ENCODE measurements at regions not wholly inside any gene's neighbourhood (a gene's known extent, or its start where the extent isn't known, plus 50 kb on each side); places are given as distances from the start of the nearest gene placed in this dataset.

DNA sequence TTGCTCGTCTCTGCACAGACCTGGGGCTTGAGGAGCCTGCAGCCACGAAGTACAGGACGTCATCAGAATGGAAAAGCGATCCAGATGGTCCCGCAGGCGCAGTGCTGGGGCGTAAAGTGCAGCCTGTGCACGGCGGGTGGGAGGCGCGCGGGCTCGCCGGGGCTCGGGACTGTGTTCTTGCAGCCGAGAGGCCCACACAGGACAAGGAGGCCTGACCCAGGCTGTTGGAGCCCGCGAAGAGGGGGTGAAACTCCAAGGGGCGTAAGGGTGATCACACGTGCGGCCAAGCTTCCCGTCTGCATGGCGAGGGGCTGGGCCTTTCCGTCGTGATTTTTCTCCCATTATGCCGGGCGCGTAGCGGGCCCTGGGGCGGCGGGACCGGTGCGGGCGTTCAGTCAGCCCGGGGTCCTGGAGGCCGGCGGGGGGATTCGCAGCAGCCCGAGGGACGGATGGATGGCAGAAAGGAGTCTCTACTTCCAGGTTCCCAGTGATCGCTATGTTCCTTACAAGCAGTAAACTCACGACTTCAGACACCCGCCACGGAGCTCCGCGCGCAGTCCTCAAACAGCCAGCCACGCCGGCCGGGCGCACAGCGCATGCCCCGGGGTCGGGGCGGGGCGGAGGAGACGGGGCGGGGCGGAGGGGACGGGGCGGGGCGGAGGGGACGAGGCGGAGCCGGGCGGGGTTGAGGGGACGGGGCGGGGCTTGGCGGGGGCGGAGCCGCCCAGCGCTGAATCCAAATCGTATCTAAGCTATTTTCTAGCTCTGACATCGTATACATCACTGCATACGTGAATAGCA, 141.0 kb upstream of the KCNJ18 start (continued):
- TF ChIP-seq, protein P1, sequence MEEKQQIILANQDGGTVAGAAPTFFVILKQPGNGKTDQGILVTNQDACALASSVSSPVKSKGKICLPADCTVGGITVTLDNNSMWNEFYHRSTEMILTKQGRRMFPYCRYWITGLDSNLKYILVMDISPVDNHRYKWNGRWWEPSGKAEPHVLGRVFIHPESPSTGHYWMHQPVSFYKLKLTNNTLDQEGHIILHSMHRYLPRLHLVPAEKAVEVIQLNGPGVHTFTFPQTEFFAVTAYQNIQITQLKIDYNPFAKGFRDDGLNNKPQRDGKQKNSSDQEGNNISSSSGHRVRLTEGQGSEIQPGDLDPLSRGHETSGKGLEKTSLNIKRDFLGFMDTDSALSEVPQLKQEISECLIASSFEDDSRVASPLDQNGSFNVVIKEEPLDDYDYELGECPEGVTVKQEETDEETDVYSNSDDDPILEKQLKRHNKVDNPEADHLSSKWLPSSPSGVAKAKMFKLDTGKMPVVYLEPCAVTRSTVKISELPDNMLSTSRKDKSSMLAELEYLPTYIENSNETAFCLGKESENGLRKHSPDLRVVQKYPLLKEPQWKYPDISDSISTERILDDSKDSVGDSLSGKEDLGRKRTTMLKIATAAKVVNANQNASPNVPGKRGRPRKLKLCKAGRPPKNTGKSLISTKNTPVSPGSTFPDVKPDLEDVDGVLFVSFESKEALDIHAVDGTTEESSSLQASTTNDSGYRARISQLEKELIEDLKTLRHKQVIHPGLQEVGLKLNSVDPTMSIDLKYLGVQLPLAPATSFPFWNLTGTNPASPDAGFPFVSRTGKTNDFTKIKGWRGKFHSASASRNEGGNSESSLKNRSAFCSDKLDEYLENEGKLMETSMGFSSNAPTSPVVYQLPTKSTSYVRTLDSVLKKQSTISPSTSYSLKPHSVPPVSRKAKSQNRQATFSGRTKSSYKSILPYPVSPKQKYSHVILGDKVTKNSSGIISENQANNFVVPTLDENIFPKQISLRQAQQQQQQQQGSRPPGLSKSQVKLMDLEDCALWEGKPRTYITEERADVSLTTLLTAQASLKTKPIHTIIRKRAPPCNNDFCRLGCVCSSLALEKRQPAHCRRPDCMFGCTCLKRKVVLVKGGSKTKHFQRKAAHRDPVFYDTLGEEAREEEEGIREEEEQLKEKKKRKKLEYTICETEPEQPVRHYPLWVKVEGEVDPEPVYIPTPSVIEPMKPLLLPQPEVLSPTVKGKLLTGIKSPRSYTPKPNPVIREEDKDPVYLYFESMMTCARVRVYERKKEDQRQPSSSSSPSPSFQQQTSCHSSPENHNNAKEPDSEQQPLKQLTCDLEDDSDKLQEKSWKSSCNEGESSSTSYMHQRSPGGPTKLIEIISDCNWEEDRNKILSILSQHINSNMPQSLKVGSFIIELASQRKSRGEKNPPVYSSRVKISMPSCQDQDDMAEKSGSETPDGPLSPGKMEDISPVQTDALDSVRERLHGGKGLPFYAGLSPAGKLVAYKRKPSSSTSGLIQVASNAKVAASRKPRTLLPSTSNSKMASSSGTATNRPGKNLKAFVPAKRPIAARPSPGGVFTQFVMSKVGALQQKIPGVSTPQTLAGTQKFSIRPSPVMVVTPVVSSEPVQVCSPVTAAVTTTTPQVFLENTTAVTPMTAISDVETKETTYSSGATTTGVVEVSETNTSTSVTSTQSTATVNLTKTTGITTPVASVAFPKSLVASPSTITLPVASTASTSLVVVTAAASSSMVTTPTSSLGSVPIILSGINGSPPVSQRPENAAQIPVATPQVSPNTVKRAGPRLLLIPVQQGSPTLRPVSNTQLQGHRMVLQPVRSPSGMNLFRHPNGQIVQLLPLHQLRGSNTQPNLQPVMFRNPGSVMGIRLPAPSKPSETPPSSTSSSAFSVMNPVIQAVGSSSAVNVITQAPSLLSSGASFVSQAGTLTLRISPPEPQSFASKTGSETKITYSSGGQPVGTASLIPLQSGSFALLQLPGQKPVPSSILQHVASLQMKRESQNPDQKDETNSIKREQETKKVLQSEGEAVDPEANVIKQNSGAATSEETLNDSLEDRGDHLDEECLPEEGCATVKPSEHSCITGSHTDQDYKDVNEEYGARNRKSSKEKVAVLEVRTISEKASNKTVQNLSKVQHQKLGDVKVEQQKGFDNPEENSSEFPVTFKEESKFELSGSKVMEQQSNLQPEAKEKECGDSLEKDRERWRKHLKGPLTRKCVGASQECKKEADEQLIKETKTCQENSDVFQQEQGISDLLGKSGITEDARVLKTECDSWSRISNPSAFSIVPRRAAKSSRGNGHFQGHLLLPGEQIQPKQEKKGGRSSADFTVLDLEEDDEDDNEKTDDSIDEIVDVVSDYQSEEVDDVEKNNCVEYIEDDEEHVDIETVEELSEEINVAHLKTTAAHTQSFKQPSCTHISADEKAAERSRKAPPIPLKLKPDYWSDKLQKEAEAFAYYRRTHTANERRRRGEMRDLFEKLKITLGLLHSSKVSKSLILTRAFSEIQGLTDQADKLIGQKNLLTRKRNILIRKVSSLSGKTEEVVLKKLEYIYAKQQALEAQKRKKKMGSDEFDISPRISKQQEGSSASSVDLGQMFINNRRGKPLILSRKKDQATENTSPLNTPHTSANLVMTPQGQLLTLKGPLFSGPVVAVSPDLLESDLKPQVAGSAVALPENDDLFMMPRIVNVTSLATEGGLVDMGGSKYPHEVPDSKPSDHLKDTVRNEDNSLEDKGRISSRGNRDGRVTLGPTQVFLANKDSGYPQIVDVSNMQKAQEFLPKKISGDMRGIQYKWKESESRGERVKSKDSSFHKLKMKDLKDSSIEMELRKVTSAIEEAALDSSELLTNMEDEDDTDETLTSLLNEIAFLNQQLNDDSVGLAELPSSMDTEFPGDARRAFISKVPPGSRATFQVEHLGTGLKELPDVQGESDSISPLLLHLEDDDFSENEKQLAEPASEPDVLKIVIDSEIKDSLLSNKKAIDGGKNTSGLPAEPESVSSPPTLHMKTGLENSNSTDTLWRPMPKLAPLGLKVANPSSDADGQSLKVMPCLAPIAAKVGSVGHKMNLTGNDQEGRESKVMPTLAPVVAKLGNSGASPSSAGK (IDR thresholded peaks at IDR 0.05) = peak; percentile 39; the same call in 1 of the 2 replicates
- TF ChIP-seq HSF4 (CRISPR knock-in tag; IDR thresholded peaks at IDR 0.05; ENCODE audit: borderline replicate concordance) = no peak
- TF ChIP-seq, protein P2, sequence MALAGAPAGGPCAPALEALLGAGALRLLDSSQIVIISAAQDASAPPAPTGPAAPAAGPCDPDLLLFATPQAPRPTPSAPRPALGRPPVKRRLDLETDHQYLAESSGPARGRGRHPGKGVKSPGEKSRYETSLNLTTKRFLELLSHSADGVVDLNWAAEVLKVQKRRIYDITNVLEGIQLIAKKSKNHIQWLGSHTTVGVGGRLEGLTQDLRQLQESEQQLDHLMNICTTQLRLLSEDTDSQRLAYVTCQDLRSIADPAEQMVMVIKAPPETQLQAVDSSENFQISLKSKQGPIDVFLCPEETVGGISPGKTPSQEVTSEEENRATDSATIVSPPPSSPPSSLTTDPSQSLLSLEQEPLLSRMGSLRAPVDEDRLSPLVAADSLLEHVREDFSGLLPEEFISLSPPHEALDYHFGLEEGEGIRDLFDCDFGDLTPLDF (CRISPR knock-in tag; IDR thresholded peaks at IDR 0.05) = no peak
- TF ChIP-seq ZNF232 (CRISPR knock-in tag; IDR thresholded peaks at IDR 0.05) = no peak
- TF ChIP-seq, protein P3, sequence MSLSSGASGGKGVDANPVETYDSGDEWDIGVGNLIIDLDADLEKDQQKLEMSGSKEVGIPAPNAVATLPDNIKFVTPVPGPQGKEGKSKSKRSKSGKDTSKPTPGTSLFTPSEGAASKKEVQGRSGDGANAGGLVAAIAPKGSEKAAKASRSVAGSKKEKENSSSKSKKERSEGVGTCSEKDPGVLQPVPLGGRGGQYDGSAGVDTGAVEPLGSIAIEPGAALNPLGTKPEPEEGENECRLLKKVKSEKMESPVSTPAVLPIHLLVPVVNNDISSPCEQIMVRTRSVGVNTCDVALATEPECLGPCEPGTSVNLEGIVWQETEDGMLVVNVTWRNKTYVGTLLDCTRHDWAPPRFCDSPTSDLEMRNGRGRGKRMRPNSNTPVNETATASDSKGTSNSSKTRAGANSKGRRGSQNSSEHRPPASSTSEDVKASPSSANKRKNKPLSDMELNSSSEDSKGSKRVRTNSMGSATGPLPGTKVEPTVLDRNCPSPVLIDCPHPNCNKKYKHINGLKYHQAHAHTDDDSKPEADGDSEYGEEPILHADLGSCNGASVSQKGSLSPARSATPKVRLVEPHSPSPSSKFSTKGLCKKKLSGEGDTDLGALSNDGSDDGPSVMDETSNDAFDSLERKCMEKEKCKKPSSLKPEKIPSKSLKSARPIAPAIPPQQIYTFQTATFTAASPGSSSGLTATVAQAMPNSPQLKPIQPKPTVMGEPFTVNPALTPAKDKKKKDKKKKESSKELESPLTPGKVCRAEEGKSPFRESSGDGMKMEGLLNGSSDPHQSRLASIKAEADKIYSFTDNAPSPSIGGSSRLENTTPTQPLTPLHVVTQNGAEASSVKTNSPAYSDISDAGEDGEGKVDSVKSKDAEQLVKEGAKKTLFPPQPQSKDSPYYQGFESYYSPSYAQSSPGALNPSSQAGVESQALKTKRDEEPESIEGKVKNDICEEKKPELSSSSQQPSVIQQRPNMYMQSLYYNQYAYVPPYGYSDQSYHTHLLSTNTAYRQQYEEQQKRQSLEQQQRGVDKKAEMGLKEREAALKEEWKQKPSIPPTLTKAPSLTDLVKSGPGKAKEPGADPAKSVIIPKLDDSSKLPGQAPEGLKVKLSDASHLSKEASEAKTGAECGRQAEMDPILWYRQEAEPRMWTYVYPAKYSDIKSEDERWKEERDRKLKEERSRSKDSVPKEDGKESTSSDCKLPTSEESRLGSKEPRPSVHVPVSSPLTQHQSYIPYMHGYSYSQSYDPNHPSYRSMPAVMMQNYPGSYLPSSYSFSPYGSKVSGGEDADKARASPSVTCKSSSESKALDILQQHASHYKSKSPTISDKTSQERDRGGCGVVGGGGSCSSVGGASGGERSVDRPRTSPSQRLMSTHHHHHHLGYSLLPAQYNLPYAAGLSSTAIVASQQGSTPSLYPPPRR (CRISPR knock-in tag; IDR thresholded peaks at IDR 0.05; ENCODE audit: borderline replicate concordance) = no peak
- TF ChIP-seq, protein P4, sequence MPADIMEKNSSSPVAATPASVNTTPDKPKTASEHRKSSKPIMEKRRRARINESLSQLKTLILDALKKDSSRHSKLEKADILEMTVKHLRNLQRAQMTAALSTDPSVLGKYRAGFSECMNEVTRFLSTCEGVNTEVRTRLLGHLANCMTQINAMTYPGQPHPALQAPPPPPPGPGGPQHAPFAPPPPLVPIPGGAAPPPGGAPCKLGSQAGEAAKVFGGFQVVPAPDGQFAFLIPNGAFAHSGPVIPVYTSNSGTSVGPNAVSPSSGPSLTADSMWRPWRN (IDR thresholded peaks at IDR 0.05; ENCODE audit: low read depth) = no peak
